Mammary epithelial cell (primary cell): ENCODE measurements at regions not wholly inside any gene's neighbourhood (a gene's known extent, or its start where the extent isn't known, plus 50 kb on each side); places are given as distances from the start of the nearest gene placed in this dataset.

Experiments used
- CTCF ChIP-seq, 2 donors: IDR thresholded peaks in 1 of 2; conservative IDR thresholded peaks in 1 of 2; 2 replicates each; pipeline ENCODE4 v1.5.1; 2011 to 2012; ENCODE audit warnings: inconsistent platforms in 2 of 2, low read length in 2 of 2, mild to moderate bottlenecking in 2 of 2, control low read depth in 1 of 2, low read depth in 1 of 2; ENCODE audit not compliant: insufficient read depth in 1 of 2; ENCODE audit errors: extremely low read depth in 1 of 2
- EZH2 ChIP-seq: IDR thresholded peaks from 2 replicates; pipeline ENCODE4 v1.6.1; 2012; ENCODE audit warnings: low read length, inconsistent platforms, borderline replicate concordance

GRCh38 chr3:156612903-156613302 is 58.0 kb upstream of the SSR3 start:
- TF ChIP-seq CTCF (conservative IDR thresholded peaks at IDR 0.05 in 1 of 2, IDR thresholded peaks at IDR 0.05 in 1 of 2; ENCODE audit: extremely low read depth in 1 of 2, insufficient read depth in 1 of 2, low read depth in 1 of 2, low read length in 2 of 2) (no peak), EZH2 (no peak)
